DND-41 (cell line): ENCODE measurements at regions not wholly inside any gene's neighbourhood (a gene's known extent, or its start where the extent isn't known, plus 50 kb on each side); places are given as distances from the start of the nearest gene placed in this dataset.

Experiments
- ATAC-seq: fragments of 200-7000 bp; cut with Tn5 transposase; 3 replicates; pipeline ENCODE4 v1.9.1; 2021; ENCODE audit warnings: low read depth; ENCODE audit not compliant: insufficient read depth
- DNase-seq: peaks from one replicate; pipeline ENCODE4 v3.0.0-alpha.2; 2020
- H2AFZ ChIP-seq: 2 replicates; pipeline ENCODE4 v1.6.0; 2012; ENCODE audit warnings: low read depth, low read length
- H3K27ac ChIP-seq: 2 replicates; pipeline ENCODE4 v1.5.1; 2012; ENCODE audit warnings: low read length, inconsistent platforms
- H3K27me3 ChIP-seq: fragments of 200-600 bp; sonication (generic); 2 replicates; pipeline ENCODE4 v1.6.0; 2012; ENCODE audit warnings: low read length, mild to moderate bottlenecking, inconsistent platforms; ENCODE audit not compliant: insufficient read depth, poor library complexity
- H3K36me3 ChIP-seq: 2 replicates; pipeline ENCODE4 v1.5.1; 2012; ENCODE audit warnings: low read length, inconsistent platforms; ENCODE audit not compliant: insufficient read depth
- H3K4me1 ChIP-seq: 2 replicates; pipeline ENCODE4 v1.5.1; 2012; ENCODE audit warnings: mild to moderate bottlenecking, low read length; ENCODE audit not compliant: insufficient read depth
- H3K4me2 ChIP-seq: 2 replicates; pipeline ENCODE4 v1.6.0; 2012; ENCODE audit warnings: mild to moderate bottlenecking, moderate library complexity, low read length, inconsistent platforms; ENCODE audit not compliant: insufficient read depth
- H3K4me3 ChIP-seq, 2 experiments: fragments of 200-600 bp in 1 of 2; shearing (Covaris generic) in 1 of 2; 2 replicates each; pipeline ENCODE4 v1.5.1; 2012 to 2016; ENCODE audit warnings: inconsistent platforms in 2 of 2, low read length in 2 of 2, mild to moderate bottlenecking in 2 of 2, low read depth in 1 of 2, moderate library complexity in 1 of 2
- H3K79me2 ChIP-seq: 2 replicates; pipeline ENCODE4 v1.6.0; 2012; ENCODE audit warnings: low read length, inconsistent platforms; ENCODE audit not compliant: insufficient read depth
- H3K9ac ChIP-seq: 2 replicates; pipeline ENCODE4 v1.6.0; 2012; ENCODE audit warnings: low read depth, mild to moderate bottlenecking, inconsistent platforms, low read length, moderate library complexity
- H3K9me3 ChIP-seq: 2 replicates; pipeline ENCODE4 v1.5.1; 2012; ENCODE audit warnings: low read length, moderate library complexity, mild to moderate bottlenecking, inconsistent platforms; ENCODE audit not compliant: insufficient read depth, severe bottlenecking
- H4K20me1 ChIP-seq: 2 replicates; pipeline ENCODE4 v1.6.0; 2012; ENCODE audit warnings: low read length; ENCODE audit not compliant: insufficient read depth
- CTCF ChIP-seq: IDR thresholded peaks from 2 replicates; pipeline ENCODE4 v1.5.1; 2012; ENCODE audit warnings: borderline replicate concordance, low read length, moderate library complexity, mild to moderate bottlenecking; ENCODE audit not compliant: poor library complexity, severe bottlenecking; ENCODE audit errors: extremely low read depth
- EZH2 ChIP-seq: IDR thresholded peaks from 3 replicates; pipeline ENCODE4 v1.6.1; 2012; ENCODE audit warnings: borderline replicate concordance, low read depth, mild to moderate bottlenecking, moderate library complexity, low read length, inconsistent platforms; ENCODE audit not compliant: severe bottlenecking

- H3K27ac ChIP-seq: no peak overlapping the region
- no peak overlapping the region for H3K4me3 ChIP-seq
- no peaks in the 10 kb centered on the region for H3K79me2 ChIP-seq
- H3K9ac ChIP-seq: no peak overlapping the region
- H3K36me3 ChIP-seq: no peaks in the 10 kb centered on the region
- no peaks in the 10 kb centered on the region for H3K4me1 ChIP-seq
- peaks cover 6% of the 10 kb centered on the region for H3K27me3 ChIP-seq
- H3K9me3 ChIP-seq: no peaks in the 10 kb centered on the region
- H4K20me1 ChIP-seq: no peaks in the 10 kb centered on the region
- DNase-seq (no peak), ATAC-seq (no peak)
- no peak overlapping the region for H2AFZ ChIP-seq
- TF ChIP-seq EZH2 (no peak), CTCF (no peak)
- H3K4me2 ChIP-seq: no peak overlapping the region
Observed at GRCh38 chr11:110870816-110871522, 158.7 kb upstream of the ARHGAP20 start.

- Histone ChIP-seq H3K4me2 (no peak overlapping the region), H3K79me2 (no peaks in the 10 kb centered on the region), H3K4me3 (no peak overlapping the region), H2AFZ (no peak overlapping the region), H4K20me1 (no peaks in the 10 kb centered on the region), H3K9ac (no peak overlapping the region), H3K9me3 (no peaks in the 10 kb centered on the region), H3K27ac (no peak overlapping the region), H3K36me3 (no peaks in the 10 kb centered on the region), H3K27me3 (peaks cover 6% of the 10 kb centered on the region), H3K4me1 (no peaks in the 10 kb centered on the region)
- ATAC-seq (no peak), DNase-seq (no peak)
- TF ChIP-seq CTCF (no peak), EZH2 (no peak)
Observed at GRCh38 chr11:110867951-110868350, 155.7 kb upstream of the ARHGAP20 start.

- no peak overlapping the region for H3K27ac ChIP-seq
- no peaks in the 10 kb centered on the region for H4K20me1 ChIP-seq
- no peak overlapping the region for H2AFZ ChIP-seq
- H3K9me3 ChIP-seq: no peaks in the 10 kb centered on the region
- H3K79me2 ChIP-seq: no peaks in the 10 kb centered on the region
- ATAC-seq (no peak), DNase-seq (no peak)
- H3K4me1 ChIP-seq: no peaks in the 10 kb centered on the region
- no peak for TF ChIP-seq CTCF
- no peak for TF ChIP-seq EZH2
- no peak overlapping the region for H3K4me2 ChIP-seq
- peaks cover 6% of the 10 kb centered on the region for H3K27me3 ChIP-seq
- H3K36me3 ChIP-seq: no peaks in the 10 kb centered on the region
- H3K4me3 ChIP-seq: no peak overlapping the region
- H3K9ac ChIP-seq: no peak overlapping the region
Observed at GRCh38 chr11:110866081-110866480, 153.8 kb upstream of the ARHGAP20 start.
